HFF-Myc (cell line): ENCODE measurements at regions not wholly inside any gene's neighbourhood (a gene's known extent, or its start where the extent isn't known, plus 50 kb on each side); places are given as distances from the start of the nearest gene placed in this dataset.

Experiments
- DNase-seq: peaks from one replicate; pipeline ENCODE4 v3.0.0-alpha.2; 2011; ENCODE audit warnings: low read depth; ENCODE audit errors: extremely low read depth
- H3K4me3 ChIP-seq: replicated peaks from 2 replicates; pipeline ENCODE4 v1.5.1; 2011; ENCODE audit warnings: low read depth, mild to moderate bottlenecking, control low read depth, low read length
- CTCF ChIP-seq: IDR thresholded peaks from 2 replicates; pipeline ENCODE4 v1.5.1; 2012; ENCODE audit warnings: mild to moderate bottlenecking, low read depth, low read length, control low read depth; ENCODE audit errors: missing control alignments

GRCh38 chr9:82467436-82467835, 478.9 kb downstream of the SPATA31D1 start:
- no peak overlapping the region for H3K4me3 ChIP-seq
- TF ChIP-seq CTCF = no peak

GRCh38 chr9:82474235-82474634, 485.7 kb downstream of the SPATA31D1 start:
- no peak for TF ChIP-seq CTCF
- no peak overlapping the region for H3K4me3 ChIP-seq
- DNase-seq = no peak

More at GRCh38 chr9:82467436-82467835, 478.9 kb downstream of the SPATA31D1 start:
- DNase-seq = no peak

GRCh38 chr9:82475584-82476301, 487.2 kb downstream of the SPATA31D1 start:
- TF ChIP-seq CTCF = no peak
- H3K4me3 ChIP-seq = no peak overlapping the region
- DNase-seq = no peak

GRCh38 chr9:82480921-82481320, 492.3 kb downstream of the SPATA31D1 start:
- no peak overlapping the region for H3K4me3 ChIP-seq
- no peak for DNase-seq
- TF ChIP-seq CTCF = no peak

DNA sequence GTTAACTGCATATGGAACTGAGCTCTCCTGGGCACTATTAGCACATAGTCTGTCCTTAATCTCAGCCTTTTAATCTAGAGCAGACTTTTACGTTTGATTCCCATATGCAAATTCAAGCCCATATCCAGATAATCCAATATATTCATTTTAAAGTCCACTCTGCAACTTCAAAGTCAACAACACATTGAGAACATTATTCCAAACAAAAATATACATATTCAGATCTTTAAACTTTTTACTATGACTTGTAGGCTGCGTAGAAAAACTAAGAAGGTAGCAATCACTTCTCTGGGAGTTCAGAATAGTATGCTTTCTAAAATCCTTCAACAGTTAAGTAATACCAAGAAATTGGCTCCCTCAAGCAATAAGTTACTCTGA, 499.4 kb downstream of the SPATA31D1 start:
- DNase-seq = no peak
- no peak for TF ChIP-seq CTCF
- no peak overlapping the region for H3K4me3 ChIP-seq

- H3K4me3 ChIP-seq = no peak overlapping the region
- peak; percentile 81 for DNase-seq
- TF ChIP-seq CTCF = no peak
Measured at GRCh38 chr9:82488313-82489200, 500.0 kb downstream of the SPATA31D1 start.
